ENCODE measurements at regions not wholly inside any gene's neighbourhood (a gene's known extent, or its start where the extent isn't known, plus 50 kb on each side); places are given as distances from the start of the nearest gene placed in this dataset.
"Not testable (repeated sequence)": the region's sequence is repeated elsewhere in the genome, so short reads cannot be mapped to it uniquely, and the experiment has no call there.

- DNase-seq, result no peak
Observed at GRCh38 chr18:49731860-49732311, 81.4 kb downstream of the ACAA2 start.

GRCh38 chr18:49731421-49731841, 81.9 kb downstream of the ACAA2 start:
- DNase-seq, result no peak

- DNase-seq, result no peak
Observed at GRCh38 chr18:49730951-49731391, 82.4 kb downstream of the ACAA2 start.

- DNase-seq, result no peak
Observed at GRCh38 chr18:49728542-49728941, 84.8 kb downstream of the ACAA2 start.

- no peak for DNase-seq
Observed at GRCh38 chr18:49727816-49728215, 85.5 kb downstream of the ACAA2 start.

- no peak for DNase-seq
Observed at GRCh38 chr18:49726675-49726963, 86.7 kb downstream of the ACAA2 start.

- no peak for DNase-seq
Observed at GRCh38 chr18:49725809-49726674, 87.3 kb downstream of the ACAA2 start.

- DNase-seq, result no peak
Observed at GRCh38 chr18:49723648-49724180, 89.6 kb downstream of the ACAA2 start.

- DNase-seq, result no peak
Observed at GRCh38 chr18:49722477-49722876, 90.9 kb downstream of the ACAA2 start.

- no peak for DNase-seq
Observed at GRCh38 chr18:49721981-49722380, 91.4 kb downstream of the ACAA2 start.

GRCh38 chr18:49720944-49721343, 92.4 kb downstream of the ACAA2 start:
- not testable (repeated sequence) for DNase-seq

GRCh38 chr18:49717617-49718016, 95.7 kb downstream of the ACAA2 start:
- DNase-seq, result no peak

GRCh38 chr18:49716035-49716434, 97.3 kb downstream of the ACAA2 start:
- no peak for DNase-seq

- DNase-seq, result no peak
Observed at GRCh38 chr18:49709347-49709690, 104.0 kb downstream of the ACAA2 start.

GRCh38 chr18:49708662-49709346, 104.5 kb downstream of the ACAA2 start:
- no peak for DNase-seq

- DNase-seq, result no peak
Observed at GRCh38 chr18:49707599-49707998, 105.7 kb downstream of the ACAA2 start.

- DNase-seq, result no peak
Observed at GRCh38 chr18:49704334-49704733, 109.0 kb downstream of the ACAA2 start.

- DNase-seq, result no peak
Observed at GRCh38 chr18:49701190-49701589, 112.1 kb downstream of the ACAA2 start.

- DNase-seq, result no peak
Observed at GRCh38 chr18:49699303-49699702, 114.0 kb downstream of the ACAA2 start.

GRCh38 chr18:49698525-49699025, 114.8 kb downstream of the ACAA2 start:
- DNase-seq, result no peak

- no peak for DNase-seq
Observed at GRCh38 chr18:49697757-49698524, 115.4 kb downstream of the ACAA2 start.

GRCh38 chr18:49697049-49697448, 116.3 kb downstream of the ACAA2 start:
- DNase-seq, result no peak

- no peak for DNase-seq
Observed at GRCh38 chr18:49694402-49694801, 118.9 kb downstream of the ACAA2 start.
